ENCODE measurements at regions not wholly inside any gene's neighbourhood (a gene's known extent, or its start where the extent isn't known, plus 50 kb on each side); places are given as distances from the start of the nearest gene placed in this dataset.

- H3K4me1 Mint-ChIP-seq (ENCODE audit: low read depth), result no peaks in the 10 kb centered on the region
- TF ChIP-seq CTCF (IDR thresholded peaks at IDR 0.05), result no peak
- POLR2A ChIA-PET, result no interaction called here
- CTCF ChIA-PET, result no interaction called here
- DNase-seq (no peak), ATAC-seq (no peak)
- H3K27me3 Mint-ChIP-seq, result no peaks in the 10 kb centered on the region
- intact Hi-C loops (cut with micrococcal nuclease), result no loop called here
- H3K27ac Mint-ChIP-seq, result no peak overlapping the region
- no peaks in the 10 kb centered on the region for H3K36me3 Mint-ChIP-seq (ENCODE audit: low read depth)
- no peak overlapping the region for H3K4me3 Mint-ChIP-seq
- no peaks in the 10 kb centered on the region for H3K9me3 Mint-ChIP-seq
Observed at GRCh38 chr3:28122227-28122626, 119.2 kb upstream of the CMC1 start.

- no peaks in the 10 kb centered on the region for H3K9me3 Mint-ChIP-seq
- intact Hi-C loops (cut with micrococcal nuclease), result no loop called here
- ATAC-seq (no peak), DNase-seq (no peak)
- POLR2A ChIA-PET, result no interaction called here
- H3K27me3 Mint-ChIP-seq, result no peaks in the 10 kb centered on the region
- H3K4me1 Mint-ChIP-seq (ENCODE audit: low read depth), result no peaks in the 10 kb centered on the region
- CTCF ChIA-PET, result no interaction called here
- H3K4me3 Mint-ChIP-seq, result no peak overlapping the region
- TF ChIP-seq CTCF (IDR thresholded peaks at IDR 0.05), result no peak
- H3K36me3 Mint-ChIP-seq (ENCODE audit: low read depth), result no peaks in the 10 kb centered on the region
- H3K27ac Mint-ChIP-seq, result no peak overlapping the region
Observed at GRCh38 chr3:28124882-28125281, 116.5 kb upstream of the CMC1 start.

DNA sequence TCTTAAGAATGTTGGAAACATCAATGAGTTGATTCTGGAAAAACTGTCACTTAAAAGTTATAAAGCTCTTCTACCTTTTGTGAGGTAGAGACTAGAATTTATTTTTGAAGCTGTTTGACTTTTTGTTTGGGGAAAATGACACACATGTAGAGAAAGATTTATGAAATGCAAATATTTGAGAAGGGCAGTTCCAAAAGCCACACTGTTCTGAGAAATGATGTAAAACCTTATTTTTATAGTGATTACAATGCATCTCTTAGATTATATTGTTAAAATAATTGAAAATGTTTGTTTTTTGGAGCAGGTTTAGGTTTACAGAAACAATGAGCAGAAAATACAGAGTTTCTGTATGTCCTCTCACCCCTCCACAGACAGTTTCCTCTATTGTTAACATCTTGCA is 116.1 kb upstream of the CMC1 start:
- ATAC-seq (no peak), DNase-seq (no peak)
- TF ChIP-seq CTCF (IDR thresholded peaks at IDR 0.05), result no peak
- ChIA-PET CTCF (no interaction called here), POLR2A (no interaction called here)
- H3K27me3 Mint-ChIP-seq, result no peaks in the 10 kb centered on the region
- no peak overlapping the region for H3K4me3 Mint-ChIP-seq
- H3K27ac Mint-ChIP-seq, result no peak overlapping the region
- no peaks in the 10 kb centered on the region for H3K4me1 Mint-ChIP-seq (ENCODE audit: low read depth)
- no peaks in the 10 kb centered on the region for H3K9me3 Mint-ChIP-seq
- intact Hi-C loops (cut with micrococcal nuclease), result no loop called here
- no peaks in the 10 kb centered on the region for H3K36me3 Mint-ChIP-seq (ENCODE audit: low read depth)

DNA sequence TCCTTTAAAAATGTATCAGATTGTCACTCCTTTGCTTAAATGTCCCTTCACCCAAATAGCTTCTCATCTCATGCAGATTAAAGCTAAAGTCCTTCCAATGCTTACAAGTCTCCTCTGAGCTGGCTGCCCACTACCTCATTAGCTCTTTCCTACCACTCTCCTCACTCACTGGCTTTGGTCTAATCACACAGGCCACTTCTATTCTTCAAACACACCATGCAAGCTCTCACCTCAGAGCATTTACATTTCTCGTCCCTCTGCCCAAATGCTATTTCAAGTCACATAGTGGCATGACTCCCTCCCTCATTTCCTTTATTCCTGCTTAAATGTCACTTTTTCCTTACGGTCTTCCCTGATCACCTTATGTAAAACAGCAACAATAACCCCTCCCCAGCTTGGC is 110.6 kb upstream of the CMC1 start:
- no peaks in the 10 kb centered on the region for H3K27me3 Mint-ChIP-seq
- H3K4me1 Mint-ChIP-seq (ENCODE audit: low read depth), result no peaks in the 10 kb centered on the region
- no peak overlapping the region for H3K27ac Mint-ChIP-seq
- no peak for DNase-seq
- intact Hi-C loops (cut with micrococcal nuclease), result no loop called here
- no peaks in the 10 kb centered on the region for H3K9me3 Mint-ChIP-seq
- ATAC-seq, result no peak
- H3K4me3 Mint-ChIP-seq, result no peak overlapping the region
- ChIA-PET POLR2A (no interaction called here), CTCF (interaction anchor here (1.3 kb wide), 1 partner anchor 22 kb away, joined by 4 read pairs; no protein-coding TSS in a partner anchor)
- no peak for TF ChIP-seq CTCF (IDR thresholded peaks at IDR 0.05)
- H3K36me3 Mint-ChIP-seq (ENCODE audit: low read depth), result no peaks in the 10 kb centered on the region

- CTCF ChIA-PET, result interaction anchor here (1.0 to 1.3 kb wide), 3 partner anchors 10 to 49 kb away, joined by 3 read pairs; no protein-coding TSS in a partner anchor
Observed at GRCh38 chr3:28132941-28133340, 108.5 kb upstream of the CMC1 start.

More at GRCh38 chr3:28132941-28133340, 108.5 kb upstream of the CMC1 start:
- intact Hi-C loops (cut with micrococcal nuclease), result no loop called here
- POLR2A ChIA-PET, result no interaction called here
- ATAC-seq (no peak), DNase-seq (no peak)
- H3K27me3 Mint-ChIP-seq, result no peaks in the 10 kb centered on the region
- no peaks in the 10 kb centered on the region for H3K36me3 Mint-ChIP-seq (ENCODE audit: low read depth)
- H3K27ac Mint-ChIP-seq, result no peak overlapping the region
- H3K4me1 Mint-ChIP-seq (ENCODE audit: low read depth), result no peaks in the 10 kb centered on the region
- TF ChIP-seq CTCF (IDR thresholded peaks at IDR 0.05), result no peak
- H3K9me3 Mint-ChIP-seq, result no peaks in the 10 kb centered on the region
- H3K4me3 Mint-ChIP-seq, result no peak overlapping the region
